ENCODE measurements at regions not wholly inside any gene's neighbourhood (a gene's known extent, or its start where the extent isn't known, plus 50 kb on each side); places are given as distances from the start of the nearest gene placed in this dataset.

GRCh38 chr20:58133020-58133808 lies 95.2 kb downstream of the ANKRD60 start:
- H3K36me3 ChIP-seq (ENCODE audit: control insufficient read depth in 4 of 4, insufficient read depth in 4 of 4, low read length in 3 of 4): no peaks in the 10 kb centered on the region
- 91% methylated on average over 7 of the region's 9 CpGs for WGBS (ENCODE audit: insufficient coverage)
- CTCF ChIA-PET: no interaction called here
- H3K9me3 ChIP-seq (ENCODE audit: control extremely low read depth in 1 of 5, control insufficient read depth in 4 of 5, insufficient read depth in 2 of 5, low read depth in 1 of 5, low read length in 4 of 5): no peaks in the 10 kb centered on the region
- no peak overlapping the region for H3K4me3 ChIP-seq (ENCODE audit: control insufficient read depth in 1 of 7, extremely low read depth in 1 of 7, insufficient read depth in 4 of 7, low read depth in 2 of 7, low read length in 6 of 7)
- H3K4me1 ChIP-seq (ENCODE audit: control extremely low read depth in 1 of 4, control insufficient read depth in 4 of 4, insufficient read depth in 4 of 4, low read length in 3 of 4): no peaks in the 10 kb centered on the region
- no peak overlapping the region for H3K27ac ChIP-seq (ENCODE audit: insufficient read depth in 1 of 2, low read depth in 1 of 2, low read length in 2 of 2, poor library complexity in 1 of 2, severe bottlenecking in 2 of 2)
- DNase-seq: no peak
- H3K27me3 ChIP-seq (replicated peaks in 2 of 5; ENCODE audit: control insufficient read depth in 4 of 5, insufficient read depth in 5 of 5, low read length in 4 of 5): peaks cover 16 to 95% (median 65%) of the 10 kb centered on the region in 5 experiments
- POLR2A ChIA-PET: no interaction called here

GRCh38 chr20:58131551-58132142 lies 96.8 kb downstream of the ANKRD60 start:
- CTCF ChIA-PET: no interaction called here

GRCh38 chr20:58131151-58131550 lies 97.3 kb downstream of the ANKRD60 start:
- Histone ChIP-seq H3K4me1 (ENCODE audit: control extremely low read depth in 1 of 4, control insufficient read depth in 4 of 4, insufficient read depth in 4 of 4, low read length in 3 of 4) (no peaks in the 10 kb centered on the region), H3K9me3 (ENCODE audit: control extremely low read depth in 1 of 5, control insufficient read depth in 4 of 5, insufficient read depth in 2 of 5, low read depth in 1 of 5, low read length in 4 of 5) (peaks cover 0 to 9% (median 4%) of the 10 kb centered on the region in 5 experiments), H3K27ac (ENCODE audit: insufficient read depth in 1 of 2, low read depth in 1 of 2, low read length in 2 of 2, poor library complexity in 1 of 2, severe bottlenecking in 2 of 2) (no peak overlapping the region), H3K27me3 (replicated peaks in 2 of 5; ENCODE audit: control insufficient read depth in 4 of 5, insufficient read depth in 5 of 5, low read length in 4 of 5) (peaks cover 16 to 91% (median 53%) of the 10 kb centered on the region in 5 experiments), H3K4me3 (ENCODE audit: control insufficient read depth in 1 of 7, extremely low read depth in 1 of 7, insufficient read depth in 4 of 7, low read depth in 2 of 7, low read length in 6 of 7) (no peak overlapping the region), H3K36me3 (ENCODE audit: control insufficient read depth in 4 of 4, insufficient read depth in 4 of 4, low read length in 3 of 4) (no peaks in the 10 kb centered on the region)
- WGBS (ENCODE audit: insufficient coverage): 25% methylated on average over 4 of the region's 8 CpGs
- ChIA-PET POLR2A (no interaction called here), CTCF (no interaction called here)
- DNase-seq: peak in 1 of 3 donors; percentile 6

More at GRCh38 chr20:58131551-58132142, 96.8 kb downstream of the ANKRD60 start:
- Histone ChIP-seq H3K27me3 (replicated peaks in 2 of 5; ENCODE audit: control insufficient read depth in 4 of 5, insufficient read depth in 5 of 5, low read length in 4 of 5) (peaks cover 16 to 93% (median 55%) of the 10 kb centered on the region in 5 experiments), H3K4me3 (ENCODE audit: control insufficient read depth in 1 of 7, extremely low read depth in 1 of 7, insufficient read depth in 4 of 7, low read depth in 2 of 7, low read length in 6 of 7) (no peak overlapping the region), H3K36me3 (ENCODE audit: control insufficient read depth in 4 of 4, insufficient read depth in 4 of 4, low read length in 3 of 4) (no peaks in the 10 kb centered on the region), H3K9me3 (ENCODE audit: control extremely low read depth in 1 of 5, control insufficient read depth in 4 of 5, insufficient read depth in 2 of 5, low read depth in 1 of 5, low read length in 4 of 5) (peaks cover 0 to 5% (median 3%) of the 10 kb centered on the region in 5 experiments), H3K27ac (ENCODE audit: insufficient read depth in 1 of 2, low read depth in 1 of 2, low read length in 2 of 2, poor library complexity in 1 of 2, severe bottlenecking in 2 of 2) (no peak overlapping the region), H3K4me1 (ENCODE audit: control extremely low read depth in 1 of 4, control insufficient read depth in 4 of 4, insufficient read depth in 4 of 4, low read length in 3 of 4) (no peaks in the 10 kb centered on the region)
- peak in 1 of 3 donors; percentile 7 for DNase-seq
- 40% methylated on average over 2 of the region's 8 CpGs for WGBS (ENCODE audit: insufficient coverage)
- POLR2A ChIA-PET: no interaction called here

GRCh38 chr20:58130581-58130980 lies 97.9 kb downstream of the ANKRD60 start:
- H3K9me3 ChIP-seq (ENCODE audit: control extremely low read depth in 1 of 5, control insufficient read depth in 4 of 5, insufficient read depth in 2 of 5, low read depth in 1 of 5, low read length in 4 of 5): peaks cover 0 to 14% (median 7%) of the 10 kb centered on the region in 5 experiments
- no peak overlapping the region for H3K4me3 ChIP-seq (ENCODE audit: control insufficient read depth in 1 of 7, extremely low read depth in 1 of 7, insufficient read depth in 4 of 7, low read depth in 2 of 7, low read length in 6 of 7)
- no peaks in the 10 kb centered on the region for H3K36me3 ChIP-seq (ENCODE audit: control insufficient read depth in 4 of 4, insufficient read depth in 4 of 4, low read length in 3 of 4)
- ChIA-PET CTCF (interaction anchor here (1.5 kb wide), 1 partner anchor 19 kb away, joined by 3 read pairs; no protein-coding TSS in a partner anchor), POLR2A (no interaction called here)
- peaks cover 17 to 87% (median 49%) of the 10 kb centered on the region in 5 experiments for H3K27me3 ChIP-seq (replicated peaks in 2 of 5; ENCODE audit: control insufficient read depth in 4 of 5, insufficient read depth in 5 of 5, low read length in 4 of 5)
- no peak for DNase-seq
- no peak overlapping the region for H3K27ac ChIP-seq (ENCODE audit: insufficient read depth in 1 of 2, low read depth in 1 of 2, low read length in 2 of 2, poor library complexity in 1 of 2, severe bottlenecking in 2 of 2)
- WGBS (ENCODE audit: insufficient coverage): 70% methylated on average over 14 of the region's 14 CpGs
- no peaks in the 10 kb centered on the region for H3K4me1 ChIP-seq (ENCODE audit: control extremely low read depth in 1 of 4, control insufficient read depth in 4 of 4, insufficient read depth in 4 of 4, low read length in 3 of 4)

- peaks cover 19 to 87% (median 45%) of the 10 kb centered on the region in 5 experiments for H3K27me3 ChIP-seq (replicated peaks in 2 of 5; ENCODE audit: control insufficient read depth in 4 of 5, insufficient read depth in 5 of 5, low read length in 4 of 5)
- ChIA-PET POLR2A (no interaction called here), CTCF (interaction anchor here (1.5 kb wide), 1 partner anchor 19 kb away, joined by 3 read pairs; no protein-coding TSS in a partner anchor)
Observed at GRCh38 chr20:58130156-58130555, 98.3 kb downstream of the ANKRD60 start.

GRCh38 chr20:58129721-58130151 lies 98.7 kb downstream of the ANKRD60 start:
- ChIA-PET CTCF (interaction anchor here (1.5 kb wide), 1 partner anchor 18 kb away, joined by 3 read pairs; no protein-coding TSS in a partner anchor), POLR2A (no interaction called here)
- Histone ChIP-seq H3K4me1 (ENCODE audit: control extremely low read depth in 1 of 4, control insufficient read depth in 4 of 4, insufficient read depth in 4 of 4, low read length in 3 of 4) (no peaks in the 10 kb centered on the region), H3K27me3 (replicated peaks in 2 of 5; ENCODE audit: control insufficient read depth in 4 of 5, insufficient read depth in 5 of 5, low read length in 4 of 5) (peaks cover 19 to 86% (median 41%) of the 10 kb centered on the region in 5 experiments), H3K27ac (ENCODE audit: insufficient read depth in 1 of 2, low read depth in 1 of 2, low read length in 2 of 2, poor library complexity in 1 of 2, severe bottlenecking in 2 of 2) (no peak overlapping the region), H3K36me3 (ENCODE audit: control insufficient read depth in 4 of 4, insufficient read depth in 4 of 4, low read length in 3 of 4) (no peaks in the 10 kb centered on the region), H3K9me3 (ENCODE audit: control extremely low read depth in 1 of 5, control insufficient read depth in 4 of 5, insufficient read depth in 2 of 5, low read depth in 1 of 5, low read length in 4 of 5) (peaks cover 4 to 22% (median 13%) of the 10 kb centered on the region in 5 experiments), H3K4me3 (ENCODE audit: control insufficient read depth in 1 of 7, extremely low read depth in 1 of 7, insufficient read depth in 4 of 7, low read depth in 2 of 7, low read length in 6 of 7) (no peak overlapping the region)
- WGBS (ENCODE audit: insufficient coverage): 72% methylated on average over 12 of the region's 13 CpGs
- no peak for DNase-seq

More at GRCh38 chr20:58130156-58130555, 98.3 kb downstream of the ANKRD60 start:
- Histone ChIP-seq H3K27ac (ENCODE audit: insufficient read depth in 1 of 2, low read depth in 1 of 2, low read length in 2 of 2, poor library complexity in 1 of 2, severe bottlenecking in 2 of 2) (no peak overlapping the region), H3K36me3 (ENCODE audit: control insufficient read depth in 4 of 4, insufficient read depth in 4 of 4, low read length in 3 of 4) (no peaks in the 10 kb centered on the region), H3K4me1 (ENCODE audit: control extremely low read depth in 1 of 4, control insufficient read depth in 4 of 4, insufficient read depth in 4 of 4, low read length in 3 of 4) (no peaks in the 10 kb centered on the region), H3K4me3 (ENCODE audit: control insufficient read depth in 1 of 7, extremely low read depth in 1 of 7, insufficient read depth in 4 of 7, low read depth in 2 of 7, low read length in 6 of 7) (no peak overlapping the region), H3K9me3 (ENCODE audit: control extremely low read depth in 1 of 5, control insufficient read depth in 4 of 5, insufficient read depth in 2 of 5, low read depth in 1 of 5, low read length in 4 of 5) (peaks cover under 1 to 18% (median 9%) of the 10 kb centered on the region in 5 experiments)
- DNase-seq: no peak
- WGBS (ENCODE audit: insufficient coverage): 89% methylated on average over 8 of the region's 8 CpGs

Data from common myeloid progenitor, CD34-positive (primary cell).